GM04503 (cell line): ENCODE measurements at regions not wholly inside any gene's neighbourhood (a gene's known extent, or its start where the extent isn't known, plus 50 kb on each side); places are given as distances from the start of the nearest gene placed in this dataset.
"Not testable (repeated sequence)": the region's sequence is repeated elsewhere in the genome, so short reads cannot be mapped to it uniquely, and the experiment has no call there.

ENCODE experiments used
- DNase-seq: peaks from one replicate; pipeline ENCODE4 v3.0.0-alpha.2; 2012; ENCODE audit warnings: low read depth

DNA sequence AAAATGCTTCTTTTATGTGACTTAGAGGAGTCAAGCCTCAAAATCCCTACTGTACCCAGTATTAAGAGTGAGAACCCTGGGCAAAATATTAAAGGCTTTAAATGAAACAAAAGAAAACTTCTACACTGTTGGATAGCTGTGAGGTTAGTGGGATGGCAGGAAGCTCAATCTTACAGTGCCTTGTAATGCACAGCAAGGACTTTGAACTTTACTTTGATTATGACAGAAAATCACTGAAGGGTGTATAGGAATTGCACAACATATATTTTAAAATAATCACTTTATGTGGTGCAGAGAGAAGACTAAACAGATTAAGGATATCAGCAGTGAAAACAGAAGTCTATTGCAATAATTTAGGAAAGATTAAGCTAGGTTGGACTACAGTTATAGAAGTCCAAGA is 1333.4 kb downstream of the ADGRL3 start:
- no peak for DNase-seq

DNA sequence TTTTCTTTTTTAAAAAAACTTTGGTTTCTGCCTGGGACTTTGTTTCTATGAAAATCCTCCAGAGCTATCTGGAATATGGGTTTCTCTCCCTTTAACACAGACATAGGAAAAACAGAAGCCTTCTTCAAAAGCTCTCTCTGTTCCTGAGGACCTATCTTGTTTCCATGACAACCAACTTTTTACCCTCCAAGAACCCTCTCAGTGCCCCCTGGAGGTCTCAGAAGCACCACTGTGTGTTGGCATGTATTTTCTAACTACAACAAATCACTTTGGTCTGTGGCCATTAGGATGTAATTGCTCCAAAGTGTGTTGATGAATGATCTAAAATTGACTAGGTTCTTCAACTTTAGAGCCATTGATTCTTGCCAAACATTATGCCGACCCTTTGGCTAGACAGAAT is 1331.6 kb downstream of the ADGRL3 start:
- DNase-seq: no peak

DNA sequence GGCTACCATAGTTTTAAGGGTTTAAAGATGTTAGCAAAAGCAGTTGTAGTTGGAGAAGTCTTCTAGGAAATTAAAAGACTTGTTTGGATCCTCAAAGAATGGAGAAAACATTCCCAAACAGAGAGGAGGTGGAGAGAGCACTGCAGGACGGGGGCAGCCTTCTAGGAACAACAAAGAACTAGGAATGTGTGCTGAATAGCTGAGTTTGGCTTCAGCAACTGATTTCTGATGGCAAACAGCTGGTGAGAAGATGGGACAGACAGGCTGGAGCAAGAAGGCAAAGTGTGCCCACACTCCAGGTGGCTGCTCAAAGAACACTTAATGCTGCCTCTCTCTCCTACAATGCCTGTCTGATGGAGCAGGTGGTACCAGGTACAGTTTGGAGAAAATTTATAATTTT is 1331.1 kb downstream of the ADGRL3 start:
- DNase-seq: no peak

DNA sequence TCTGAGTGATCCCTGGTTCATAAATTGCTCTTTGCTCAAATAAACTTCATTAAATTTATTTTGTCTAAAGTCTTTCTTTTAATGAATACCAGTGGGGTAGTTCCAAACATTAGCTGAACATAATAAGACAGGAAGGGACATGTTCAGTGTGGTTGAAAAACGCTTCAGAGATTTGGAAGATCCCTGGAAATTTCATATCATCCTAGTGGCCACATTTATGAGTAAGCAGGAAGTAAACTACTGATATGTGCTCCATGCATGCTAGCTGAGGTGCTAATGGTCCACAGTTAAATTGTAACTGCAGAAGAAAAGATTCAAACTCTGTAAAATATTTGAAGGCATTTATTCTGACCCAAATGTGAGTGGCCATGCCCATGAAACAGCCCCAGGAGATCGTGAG is 1328.7 kb downstream of the ADGRL3 start:
- DNase-seq: no peak

DNA sequence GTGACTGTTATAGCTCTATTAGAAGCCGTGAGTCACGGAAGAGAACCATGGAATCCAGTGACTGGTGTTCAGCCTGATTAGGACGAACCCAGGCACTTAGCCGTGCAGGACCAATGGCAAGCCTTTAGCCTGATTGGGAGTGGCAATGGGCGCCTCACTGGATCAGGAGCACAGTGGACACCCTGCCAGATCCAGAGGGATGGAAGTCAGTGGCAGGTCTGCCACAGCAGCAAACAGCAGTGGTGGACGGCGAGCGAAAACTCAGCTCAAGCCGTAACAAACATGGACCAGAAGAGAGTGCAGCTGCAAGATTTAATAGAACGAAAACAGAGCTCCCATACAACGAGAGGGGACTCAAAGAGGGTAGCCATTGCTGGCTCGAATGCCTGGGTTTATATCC is 1326.5 kb downstream of the ADGRL3 start:
- DNase-seq: no peak

DNA sequence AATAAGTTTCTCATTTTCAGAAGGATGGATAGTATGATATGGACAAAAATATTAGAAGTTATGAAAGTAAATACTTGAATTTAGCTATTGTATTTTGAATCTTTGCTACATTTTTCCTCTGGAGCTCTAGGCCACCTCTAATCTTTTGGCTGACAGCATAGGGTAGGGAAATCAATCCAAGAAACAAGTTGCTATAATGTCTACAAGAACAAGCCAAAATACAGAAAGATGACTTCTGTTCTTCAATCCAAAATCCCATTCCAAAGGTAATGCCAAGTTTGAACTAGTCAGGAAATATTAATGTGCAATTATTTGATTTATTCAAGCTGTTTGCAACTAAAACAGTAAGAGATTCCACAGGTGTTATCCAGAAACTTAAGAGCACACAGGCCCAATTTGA is 1323.1 kb downstream of the ADGRL3 start:
- no peak for DNase-seq

DNA sequence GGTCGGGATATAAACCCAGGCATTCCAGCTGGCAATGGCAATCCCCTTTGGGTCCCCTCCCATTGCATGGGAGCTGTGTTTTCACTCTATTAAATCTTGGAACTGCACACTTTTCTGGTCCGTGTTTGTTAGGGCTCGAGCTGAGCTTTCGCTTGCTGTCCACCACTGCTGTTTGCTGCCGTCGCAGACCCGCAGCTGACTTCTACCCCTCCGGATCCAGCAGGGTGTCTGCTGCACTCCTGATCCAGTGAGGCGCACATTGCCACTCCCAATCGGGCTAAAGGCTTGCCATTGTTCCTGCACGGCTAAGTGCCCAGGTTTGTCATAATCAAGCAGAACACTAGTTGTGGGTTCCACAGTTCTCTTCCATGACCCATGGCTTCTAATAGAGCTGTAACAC is 1322.1 kb downstream of the ADGRL3 start:
- no peak for DNase-seq

DNA sequence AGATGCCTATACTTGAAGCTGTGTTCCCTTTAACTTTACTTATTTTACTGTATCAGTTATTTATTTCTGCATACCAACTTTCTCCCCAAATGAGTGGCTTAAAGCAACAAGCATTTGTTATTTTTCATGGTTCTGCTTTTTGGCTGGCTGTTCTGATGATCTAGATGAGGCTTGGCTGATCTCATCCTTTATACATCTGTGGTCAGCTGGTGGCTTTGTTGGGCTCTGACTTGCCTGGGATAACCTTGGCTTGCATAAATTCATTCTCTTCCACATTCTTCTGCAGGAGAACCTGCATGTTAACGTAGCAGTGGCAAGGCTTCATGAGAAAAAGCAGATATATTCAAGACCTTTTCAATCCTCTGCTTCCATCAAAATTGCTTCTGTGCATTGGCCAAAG is 1317.6 kb downstream of the ADGRL3 start:
- no peak for DNase-seq

DNA sequence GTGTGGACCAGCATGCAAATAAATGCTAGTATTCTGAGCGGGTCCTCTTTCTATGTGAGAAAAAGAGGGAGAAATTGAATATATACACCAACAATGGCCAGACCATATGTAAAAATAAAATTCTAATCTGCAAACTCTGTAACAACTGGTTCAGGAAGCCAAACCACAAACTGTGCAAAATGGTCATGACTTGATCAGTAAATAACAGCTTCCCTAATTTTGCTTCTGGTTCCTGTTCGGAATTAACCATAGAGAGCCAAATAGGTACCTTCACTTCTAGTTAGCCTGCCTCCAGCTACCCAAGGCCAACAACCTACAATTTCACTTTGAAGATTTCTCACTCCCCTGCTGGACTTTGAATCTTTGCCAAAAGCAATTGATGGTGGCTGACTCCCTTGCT is 1313.2 kb downstream of the ADGRL3 start:
- no peak for DNase-seq

DNA sequence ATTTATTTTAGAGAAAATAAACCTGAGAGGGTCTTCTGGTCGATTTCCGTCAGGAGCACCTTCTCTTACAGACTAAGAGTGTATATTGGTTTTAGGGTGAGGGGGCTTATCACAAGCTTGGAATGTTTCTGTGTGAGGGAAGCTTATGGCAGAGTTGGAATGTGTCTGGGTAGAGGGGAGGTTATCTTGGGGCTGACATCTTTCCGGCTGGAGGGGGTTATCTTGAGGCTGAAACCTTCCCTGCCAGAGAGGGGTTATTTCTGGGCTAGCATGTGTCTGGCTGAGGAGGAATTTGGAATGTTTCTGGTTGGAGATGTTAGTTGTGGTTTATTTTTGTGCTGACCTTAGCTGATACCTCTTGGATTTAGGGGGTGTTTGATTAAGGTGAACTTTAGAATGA is 1312.1 kb downstream of the ADGRL3 start:
- no peak for DNase-seq

DNA sequence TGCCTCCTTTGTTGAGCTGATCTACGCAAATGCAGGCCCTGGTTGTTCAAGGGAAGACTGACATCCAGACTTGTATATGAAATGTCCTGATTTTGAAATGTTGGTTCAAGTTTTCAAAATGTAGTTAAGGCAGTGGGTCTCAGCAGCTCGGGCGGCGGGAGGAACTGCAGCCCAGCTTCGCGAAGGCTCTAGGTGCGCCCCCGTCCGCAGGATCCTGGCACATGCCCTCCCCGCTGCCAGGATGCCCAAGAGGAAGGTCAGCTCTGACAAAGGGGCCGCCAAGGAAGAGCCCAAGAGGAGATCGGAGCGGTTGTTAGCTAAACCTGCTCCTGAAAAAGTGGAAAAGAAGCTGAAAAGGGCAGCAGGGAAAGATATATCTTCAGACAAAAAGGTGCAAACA is 1310.1 kb downstream of the ADGRL3 start:
- DNase-seq: no peak

DNA sequence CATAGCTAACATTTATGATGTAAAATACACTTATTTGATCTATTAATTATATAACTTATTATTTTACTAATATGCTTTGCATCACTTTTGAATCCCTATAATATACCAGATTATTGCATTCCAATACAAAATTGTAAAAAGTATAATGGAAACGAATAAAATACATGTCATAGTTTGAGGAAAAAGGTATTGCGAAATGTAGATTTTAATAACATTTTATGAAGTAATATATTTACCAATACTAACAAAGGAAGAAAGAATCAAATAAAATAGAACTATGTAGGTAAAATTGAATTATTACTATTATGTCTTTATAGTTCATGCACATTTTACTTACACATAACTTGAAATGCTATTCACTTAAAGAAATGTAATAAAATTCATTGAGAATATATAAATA is 1300.2 kb downstream of the ADGRL3 start:
- DNase-seq: no peak

DNA sequence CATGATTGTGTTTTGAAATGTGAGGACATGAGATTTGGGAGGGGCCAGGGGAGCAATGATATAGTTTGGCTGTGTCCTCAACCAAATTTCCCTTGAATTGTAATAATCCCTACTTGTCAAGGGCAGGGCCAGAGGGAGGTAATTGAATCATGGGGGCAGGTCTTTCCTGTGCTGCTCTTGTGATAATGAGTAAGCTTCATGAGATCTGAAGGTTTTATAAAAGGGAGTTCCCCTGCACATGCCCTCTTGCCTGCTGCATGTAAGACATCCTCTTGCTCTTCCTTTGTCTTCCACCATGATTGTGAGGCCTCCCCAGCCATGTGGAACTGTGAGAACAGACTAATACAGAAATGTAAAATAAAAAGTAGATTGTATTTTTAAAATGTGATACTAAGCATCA is 1294.9 kb downstream of the ADGRL3 start:
- DNase-seq: no peak

DNA sequence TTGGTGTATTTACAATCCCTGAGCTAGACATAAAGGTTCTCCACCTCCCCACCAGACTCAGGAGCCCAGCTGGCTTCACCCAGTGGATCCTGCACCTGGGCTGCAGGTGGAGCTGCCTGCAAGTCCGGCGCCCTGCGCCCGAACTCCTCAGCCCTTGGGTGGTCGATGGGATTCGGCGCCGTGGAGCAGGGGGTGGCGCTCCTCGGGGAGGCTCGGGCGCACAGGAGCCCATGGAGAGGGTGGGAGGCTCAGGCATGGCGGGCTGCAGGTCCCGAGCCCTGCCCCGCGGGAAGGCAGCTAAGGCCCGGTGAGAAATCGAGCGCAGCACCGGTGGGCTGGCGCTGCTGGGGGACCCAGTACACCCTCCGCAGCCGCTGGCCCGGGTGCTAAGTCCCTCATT is 1291.6 kb downstream of the ADGRL3 start:
- DNase-seq: not testable (repeated sequence)

DNA sequence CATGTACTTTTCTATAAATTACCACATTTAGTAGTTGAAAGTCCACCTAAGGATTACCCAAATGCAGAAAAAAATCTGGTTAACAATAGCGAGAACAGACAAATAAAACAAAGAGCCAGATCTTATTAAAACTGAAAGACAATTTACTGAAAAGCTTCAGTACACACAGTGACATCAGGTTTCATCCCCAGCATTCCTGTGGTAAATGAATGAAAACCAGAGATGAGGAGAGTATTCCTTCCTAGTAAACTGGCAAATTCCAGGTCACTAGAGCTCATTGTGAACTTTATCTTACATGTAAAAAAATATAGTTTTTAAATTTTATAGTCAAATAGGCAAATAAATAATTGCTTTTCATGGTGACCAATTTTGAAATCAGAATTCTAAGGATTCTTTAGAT is 1290.5 kb downstream of the ADGRL3 start:
- no peak for DNase-seq

DNA sequence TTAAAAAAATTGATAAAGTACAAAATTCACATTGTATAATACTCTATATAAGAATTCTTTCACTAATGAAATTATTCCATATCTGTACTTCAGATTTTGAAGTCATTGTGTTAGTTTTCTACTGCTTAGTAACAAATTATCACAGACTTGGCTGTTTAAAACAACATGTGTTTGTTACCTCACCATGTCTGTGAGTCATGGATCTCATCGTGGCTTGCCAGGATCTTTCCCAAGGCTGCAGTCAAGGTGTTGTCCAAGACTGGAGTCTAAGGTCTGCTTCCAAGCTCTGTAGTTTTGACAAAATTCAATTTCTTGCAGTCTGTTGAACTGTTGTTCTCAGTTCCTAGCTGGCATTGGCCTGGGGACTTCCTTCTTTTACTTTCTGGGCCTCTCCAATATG is 1286.9 kb downstream of the ADGRL3 start:
- DNase-seq: no peak

DNA sequence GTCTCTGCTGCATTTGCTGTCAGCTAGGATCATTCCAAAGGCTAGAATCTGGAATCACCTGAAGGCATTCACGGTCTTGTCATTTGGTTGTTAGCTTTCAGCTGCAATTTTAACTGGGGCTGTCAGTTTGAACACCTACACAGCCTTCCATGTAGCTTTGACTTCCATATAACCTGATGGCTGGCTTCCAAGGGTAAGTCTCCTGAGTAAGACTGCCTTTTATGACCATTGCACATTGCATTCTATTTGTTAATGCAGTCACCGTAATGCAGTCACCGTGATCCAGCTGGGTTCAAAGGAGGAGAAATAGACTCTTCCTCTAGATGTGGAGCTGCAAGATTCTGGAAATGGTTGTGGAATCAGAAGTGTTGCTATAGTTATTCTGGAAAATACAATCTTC is 1284.2 kb downstream of the ADGRL3 start:
- DNase-seq: no peak

DNA sequence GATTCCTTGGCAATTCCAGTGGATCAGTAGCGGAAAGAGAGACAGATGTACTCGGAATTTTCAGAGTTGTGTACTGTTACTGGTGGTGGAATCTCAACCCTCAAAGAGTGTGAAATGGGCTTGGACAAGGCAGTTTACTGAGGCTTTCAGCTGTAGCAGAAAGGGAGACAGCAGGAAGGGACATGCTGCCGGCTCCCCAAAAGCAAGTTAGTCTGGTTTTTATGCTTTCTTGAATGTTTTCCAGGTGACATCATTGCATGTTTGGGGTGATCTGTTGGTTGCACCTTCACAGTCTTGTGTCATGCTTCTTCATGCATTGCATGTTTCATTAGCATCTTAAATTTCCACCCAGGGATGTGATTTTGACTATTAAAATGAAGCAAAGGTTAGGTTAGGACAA is 1282.2 kb downstream of the ADGRL3 start:
- DNase-seq: no peak

DNA sequence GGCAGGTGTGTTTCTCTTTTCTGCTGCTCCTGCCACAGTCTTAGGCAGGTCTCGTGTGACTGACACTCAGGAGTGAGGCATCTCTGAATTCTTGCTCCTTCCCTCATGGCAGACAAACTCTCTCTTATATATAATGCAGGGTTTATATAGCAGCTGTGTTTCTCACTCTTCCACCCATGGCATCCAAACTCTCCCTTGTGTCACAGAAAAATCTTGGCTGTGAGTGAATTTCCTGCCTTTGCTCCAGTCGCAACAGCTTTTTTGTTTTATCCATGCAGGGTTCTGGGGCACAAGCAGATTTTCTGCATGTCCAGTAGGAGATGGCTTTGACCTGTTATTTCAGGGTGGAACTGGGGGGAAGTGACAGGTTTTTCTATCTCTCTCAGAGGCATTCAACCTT is 1275.5 kb downstream of the ADGRL3 start:
- DNase-seq: no peak

DNA sequence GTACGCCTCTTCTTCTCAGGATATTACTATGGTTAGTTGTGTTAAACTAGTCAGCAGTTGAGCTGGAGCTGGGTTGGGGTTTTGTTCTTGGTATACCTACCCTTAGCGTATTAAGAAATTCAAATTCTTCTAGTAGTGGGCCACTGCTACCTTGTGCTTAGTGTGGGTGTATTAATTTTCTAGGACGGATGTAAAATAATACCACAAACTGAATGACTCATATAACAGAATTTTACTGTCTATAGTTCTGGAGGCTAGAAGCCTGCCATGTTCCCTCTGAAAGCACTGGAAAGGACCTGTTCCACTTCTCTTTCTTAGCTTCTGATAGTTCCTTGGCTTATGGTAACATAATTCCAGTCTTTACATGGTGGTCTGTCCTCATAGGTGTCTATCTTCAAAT is 1274.7 kb downstream of the ADGRL3 start:
- DNase-seq: no peak

DNA sequence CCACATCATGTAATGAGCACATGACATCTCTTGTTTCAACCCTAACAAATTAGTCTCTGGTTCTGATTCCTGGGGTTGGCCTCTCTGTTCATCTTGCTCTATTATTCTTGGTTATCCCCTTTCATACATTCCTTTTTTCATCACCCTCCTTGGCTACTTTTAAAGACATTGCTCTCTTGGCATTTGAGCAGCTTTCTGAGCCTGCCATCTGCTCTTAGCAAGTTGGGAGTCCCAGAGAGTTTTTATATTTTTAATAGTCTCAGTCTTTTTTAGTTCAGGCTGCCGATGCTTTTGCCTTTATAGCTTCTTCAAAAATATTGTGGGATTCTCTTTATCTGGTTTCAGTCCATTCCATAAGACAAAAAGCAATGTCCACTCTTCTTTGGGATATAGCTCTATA is 1270.9 kb downstream of the ADGRL3 start:
- DNase-seq: no peak

DNA sequence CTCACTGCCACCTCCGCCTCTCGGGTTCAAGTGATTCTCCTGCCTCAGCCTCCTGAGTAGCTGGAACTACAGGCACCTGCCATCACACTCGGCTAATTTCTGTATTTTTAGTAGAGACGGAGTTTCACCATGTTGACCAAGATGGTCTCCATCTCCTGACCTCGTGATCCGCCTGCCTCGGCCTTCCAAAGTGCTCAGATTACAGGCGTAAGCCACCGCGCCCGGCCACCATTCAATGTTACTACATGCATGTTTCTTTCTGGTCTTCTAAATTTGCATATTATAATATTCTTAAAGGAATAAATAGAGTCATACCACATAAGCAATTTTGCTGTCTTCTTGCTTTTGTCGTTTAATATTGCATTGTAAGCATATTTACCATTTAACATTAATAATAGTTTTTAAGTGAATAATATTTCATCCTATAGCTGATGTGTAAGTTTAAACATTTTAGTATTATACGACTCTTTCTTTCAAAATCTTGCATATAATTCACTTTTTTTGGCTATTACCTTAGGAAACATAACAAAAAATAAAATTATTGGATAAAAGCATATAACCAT is 1270.4 kb downstream of the ADGRL3 start:
- DNase-seq: no peak

DNA sequence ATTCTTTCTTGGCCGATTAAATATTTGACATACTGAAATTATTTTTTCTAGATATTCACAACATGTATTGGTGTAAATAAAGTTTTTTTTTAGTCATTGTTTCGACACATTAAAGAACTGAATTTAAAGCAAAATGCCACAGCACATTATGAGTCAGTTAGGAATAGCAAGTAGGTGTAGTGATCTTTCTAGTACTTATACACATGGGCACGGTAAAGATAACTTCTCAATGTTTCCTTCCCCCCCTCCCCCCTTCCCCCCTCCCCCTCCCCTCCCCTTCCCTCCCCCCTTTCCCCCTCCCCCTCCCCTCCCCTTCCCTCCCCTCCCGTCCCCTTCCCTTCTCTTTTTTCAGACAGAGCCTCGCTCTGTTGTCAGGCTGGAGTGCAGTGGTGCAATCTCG is 1269.9 kb downstream of the ADGRL3 start:
- DNase-seq: no peak

DNA sequence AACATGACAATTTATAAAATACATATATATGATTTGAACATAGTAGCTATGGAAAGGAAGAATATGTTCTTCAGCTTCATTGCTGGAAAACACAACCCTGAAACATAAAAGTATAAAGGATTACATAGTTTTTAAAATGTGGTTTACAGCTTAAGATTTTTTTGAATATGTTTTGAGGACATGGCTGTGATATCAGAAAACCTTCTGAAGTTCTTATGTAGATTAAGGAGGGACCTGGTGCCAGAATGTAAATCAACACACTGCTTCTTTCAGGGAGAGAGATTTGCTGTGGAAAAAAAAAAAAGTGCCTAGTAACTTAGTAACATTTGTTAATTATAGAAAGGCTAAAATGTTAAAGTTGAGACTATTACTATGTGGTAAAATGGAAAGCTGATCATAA is 1261.8 kb downstream of the ADGRL3 start:
- no peak for DNase-seq

DNA sequence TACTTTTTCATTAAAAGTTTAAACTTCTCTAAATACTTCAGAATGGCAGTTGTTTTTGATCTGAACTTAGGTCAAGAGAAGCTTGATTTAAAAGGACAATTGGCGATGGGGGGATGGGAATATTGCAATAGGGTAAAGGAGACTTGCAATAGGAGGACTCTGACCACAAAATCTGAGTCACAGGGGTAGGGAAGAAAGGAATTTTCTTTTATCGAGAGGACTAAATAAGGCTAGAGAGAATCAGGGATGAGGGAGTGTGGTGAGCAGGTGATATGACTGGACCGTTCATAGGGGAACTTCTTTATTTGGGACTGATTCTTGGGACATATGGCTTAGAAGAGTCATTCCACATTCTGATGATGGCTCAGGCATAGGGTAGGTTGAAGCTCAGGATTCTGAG is 1260.2 kb downstream of the ADGRL3 start:
- no peak for DNase-seq
